ENCODE measurements at regions not wholly inside any gene's neighbourhood (a gene's known extent, or its start where the extent isn't known, plus 50 kb on each side); places are given as distances from the start of the nearest gene placed in this dataset.
"Not testable (repeated sequence)": the region's sequence is repeated elsewhere in the genome, so short reads cannot be mapped to it uniquely, and the experiment has no call there.

DNA sequence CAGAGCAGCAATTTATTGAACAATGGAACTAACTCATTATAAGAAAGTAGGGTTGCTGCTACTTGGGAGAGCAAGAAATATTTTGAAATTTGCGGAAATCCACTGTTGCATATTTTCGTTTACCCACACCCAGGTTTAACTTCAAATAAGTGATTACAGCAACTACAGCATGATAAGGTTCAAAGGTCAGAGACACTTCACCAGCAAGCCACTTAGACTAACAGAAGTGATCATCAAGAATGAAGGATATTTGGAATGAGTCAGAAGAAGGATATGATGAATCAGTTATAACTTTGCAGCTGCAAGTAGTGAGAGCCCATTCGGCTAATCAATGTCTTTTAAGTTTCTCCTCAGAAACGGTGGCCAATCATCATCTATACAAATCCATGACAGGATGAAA lies 199.3 kb downstream of the TMA16 start:
- no peak for DNase-seq

DNA sequence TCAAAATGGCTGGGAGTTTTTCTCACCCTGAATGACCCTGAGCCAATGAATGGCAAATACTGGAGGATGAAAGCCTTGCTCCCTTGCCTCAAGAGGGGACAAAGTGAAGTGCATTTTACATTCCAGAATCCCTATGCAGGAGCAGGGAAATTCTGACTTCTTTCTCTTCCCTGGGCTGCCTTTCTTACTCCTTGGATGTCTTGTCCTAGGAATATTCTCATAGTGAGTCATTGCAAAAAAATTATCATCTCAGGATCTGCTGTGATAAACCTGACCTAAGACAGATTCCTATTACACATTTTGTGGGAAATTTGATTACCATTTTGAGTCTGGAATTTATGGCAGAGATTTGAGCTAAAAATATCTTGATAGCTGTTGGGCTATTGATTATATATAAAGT lies 199.9 kb downstream of the TMA16 start:
- DNase-seq, result no peak

DNA sequence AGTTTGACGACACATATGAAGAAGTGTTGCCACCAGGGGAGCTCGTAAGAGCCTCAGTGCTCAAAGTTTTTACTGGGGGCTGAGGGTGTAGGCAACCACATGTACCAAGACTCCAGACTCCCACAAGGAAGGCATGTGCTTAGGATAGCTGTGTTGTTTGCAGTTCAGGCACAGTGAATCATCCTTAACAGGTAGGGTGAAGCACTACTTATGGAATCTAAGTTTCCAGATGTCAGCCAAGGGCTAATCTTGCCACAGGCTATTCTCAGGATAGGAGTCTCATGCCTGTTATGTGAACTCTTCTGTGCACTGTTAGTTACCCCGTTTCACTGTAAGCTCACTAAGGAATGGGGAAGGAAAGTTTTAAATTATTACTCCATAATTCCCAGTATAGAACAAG lies 202.6 kb downstream of the TMA16 start:
- DNase-seq, result no peak

DNA sequence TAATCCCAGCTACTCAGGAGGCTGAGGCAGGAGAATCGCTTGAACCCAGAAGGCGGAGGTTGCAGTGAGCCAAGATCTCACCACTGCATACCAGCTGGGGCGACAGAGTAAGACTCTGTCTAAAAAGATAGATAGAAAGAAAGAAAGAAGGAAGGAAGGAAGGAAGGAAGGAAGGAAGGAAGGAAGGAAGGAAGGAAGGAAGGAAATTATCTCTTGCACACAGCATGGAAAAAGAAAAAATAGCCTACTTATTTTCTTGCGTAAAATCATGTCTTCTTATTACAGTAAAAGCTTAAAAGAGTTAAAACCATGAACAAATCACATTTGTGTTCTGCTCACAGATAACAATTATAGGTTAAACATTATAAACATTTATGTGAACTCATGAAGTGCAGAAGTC lies 205.9 kb downstream of the TMA16 start:
- not testable (repeated sequence) for DNase-seq

DNA sequence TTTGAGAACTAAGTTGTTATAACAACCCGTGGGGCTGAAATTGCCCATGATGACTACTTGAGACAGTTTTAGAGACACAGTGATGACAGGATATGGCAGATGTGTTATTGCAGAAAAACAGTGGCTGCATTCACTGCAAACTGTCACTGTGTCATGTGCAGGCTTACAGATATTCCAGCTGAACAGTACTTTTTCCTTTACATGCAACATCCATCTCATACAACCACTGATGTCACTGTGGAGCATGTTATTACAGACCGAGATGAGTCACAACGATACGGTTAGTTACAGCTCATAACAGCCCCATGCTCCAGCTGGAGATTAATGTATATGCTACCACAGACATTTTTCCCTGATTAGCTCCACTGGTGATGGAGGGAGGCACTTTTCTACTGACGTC lies 207.4 kb downstream of the TMA16 start:
- DNase-seq, result no peak

DNA sequence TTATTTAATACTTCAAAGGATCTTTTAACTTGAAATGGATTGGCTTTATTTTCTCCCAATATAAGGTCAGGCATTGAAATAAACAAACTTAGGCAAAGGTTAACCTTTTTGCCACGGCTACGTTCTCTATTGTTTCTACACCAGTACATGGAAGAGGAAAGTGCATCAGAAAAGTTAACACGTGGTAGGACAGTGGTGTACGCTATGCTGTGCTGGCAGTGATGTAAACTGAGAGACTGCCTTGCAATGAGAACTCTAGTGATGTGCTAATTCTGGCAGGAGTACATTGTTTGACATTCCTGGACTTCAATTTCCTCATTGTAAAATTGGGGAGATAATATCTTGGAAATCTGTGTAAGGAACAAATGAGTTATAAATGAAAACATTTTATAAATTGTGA lies 208.2 kb downstream of the TMA16 start:
- DNase-seq, result no peak

DNA sequence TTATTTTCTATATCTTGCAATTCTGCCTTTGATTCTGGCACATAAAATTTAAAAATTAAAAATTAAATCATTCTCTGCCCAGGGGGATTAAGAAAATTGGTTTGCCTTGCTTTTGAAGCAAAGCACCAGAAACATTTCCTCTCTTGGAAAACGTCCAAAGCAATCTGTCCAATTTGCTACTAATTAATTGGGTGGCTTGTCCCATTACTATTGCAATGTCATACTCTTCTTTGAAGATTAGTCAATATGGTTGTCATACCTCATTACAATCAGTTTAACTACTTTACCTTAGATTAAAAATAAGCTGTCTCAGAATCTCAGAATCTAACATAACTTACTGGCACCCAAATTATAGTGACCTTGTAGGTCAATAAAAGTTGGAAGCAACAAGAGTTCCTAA lies 208.8 kb downstream of the TMA16 start:
- DNase-seq, result no peak

DNA sequence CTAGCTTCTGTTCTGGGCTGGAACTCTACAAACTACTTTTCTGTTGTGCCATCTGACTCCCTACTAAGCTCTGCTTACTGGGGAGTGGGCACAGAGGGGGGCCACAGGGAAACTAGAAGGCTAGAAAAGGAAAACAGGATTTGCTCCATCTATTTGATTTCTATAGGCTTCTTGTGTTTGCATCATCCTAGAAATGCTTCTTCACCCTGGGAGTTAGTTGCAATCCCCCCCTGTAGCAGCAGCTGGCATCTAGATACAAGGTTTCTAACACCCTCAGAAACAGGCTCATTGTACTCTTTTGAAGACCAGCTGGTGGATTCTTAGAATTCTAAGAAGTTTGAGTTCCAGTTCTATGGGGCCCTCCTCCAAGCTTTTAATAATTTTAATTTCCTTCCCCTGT lies 213.4 kb downstream of the TMA16 start:
- no peak for DNase-seq

DNA sequence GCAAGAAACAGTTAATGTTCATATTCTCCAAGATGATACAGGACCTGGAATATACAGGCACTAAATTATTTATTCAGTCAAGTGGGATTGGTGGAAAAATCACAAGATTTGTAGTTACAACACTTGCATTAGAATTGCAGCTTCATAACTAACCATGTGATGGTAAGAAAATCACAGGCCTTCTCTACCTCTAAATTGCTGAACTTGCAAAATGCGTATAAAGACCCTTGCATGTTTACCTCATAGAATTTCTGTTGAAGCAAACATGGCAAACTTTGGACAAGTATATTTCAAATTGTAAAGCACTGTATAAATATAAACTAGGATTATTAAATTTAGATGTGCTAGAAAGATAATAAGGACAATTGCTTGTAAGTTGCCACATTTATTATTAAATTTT lies 215.1 kb downstream of the TMA16 start:
- DNase-seq, result no peak

DNA sequence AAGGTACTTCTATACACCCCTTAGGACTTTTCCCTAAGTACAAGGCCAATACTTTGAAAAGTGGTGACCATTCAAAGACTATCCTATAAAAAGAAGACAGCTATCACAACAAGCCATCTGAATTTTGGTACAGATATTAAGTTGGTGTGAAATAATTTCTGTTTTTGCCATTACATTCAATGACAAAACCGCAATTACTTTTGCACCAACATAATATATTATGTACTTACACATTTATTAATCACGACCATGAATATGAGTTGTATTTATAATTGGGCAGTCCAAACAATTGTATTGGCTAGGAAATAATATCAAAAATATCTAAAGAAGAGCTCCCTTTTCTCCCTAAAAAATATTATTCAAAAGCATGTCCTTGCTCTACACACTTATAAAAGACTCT lies 215.7 kb downstream of the TMA16 start:
- no peak for DNase-seq

DNA sequence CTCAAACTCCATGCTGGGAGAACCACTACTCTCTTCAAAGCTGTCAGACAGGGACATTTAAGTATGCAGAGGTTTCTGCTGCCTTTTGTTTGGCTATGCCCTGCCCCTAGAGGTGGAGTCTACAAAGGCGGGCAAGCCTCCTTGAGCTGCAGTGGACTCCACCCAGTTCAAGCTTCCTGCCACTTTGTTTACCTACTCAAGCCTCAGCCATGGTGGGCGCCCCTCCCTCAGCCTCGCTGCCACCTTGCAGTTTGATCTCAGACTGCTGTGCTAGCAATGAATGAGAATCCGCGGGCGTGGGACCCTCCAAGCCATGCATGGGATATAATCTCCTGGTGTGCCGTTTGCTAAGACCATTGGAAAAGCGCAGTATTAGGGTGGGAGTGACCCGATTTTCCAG lies 230.0 kb downstream of the TMA16 start:
- DNase-seq, result not testable (repeated sequence)

DNA sequence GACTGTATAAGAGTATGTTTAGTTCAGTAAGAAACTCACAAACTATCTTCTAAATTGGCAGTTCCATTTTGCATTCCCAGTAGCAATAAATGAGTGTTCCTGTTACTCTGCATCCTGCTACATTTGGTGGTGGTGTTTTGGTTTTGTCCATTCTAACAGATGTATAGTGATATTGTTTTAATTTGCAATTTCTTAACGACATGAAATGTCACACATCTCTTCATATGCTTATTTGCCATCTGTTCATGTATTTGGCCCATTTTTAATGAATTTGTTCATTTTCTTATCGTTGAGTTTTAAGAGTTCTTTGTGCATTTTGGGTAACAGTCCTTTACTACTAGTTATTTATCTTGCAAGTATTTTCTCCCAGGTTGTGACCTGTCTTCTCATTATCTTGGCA lies 232.2 kb downstream of the TMA16 start:
- DNase-seq, result no peak

DNA sequence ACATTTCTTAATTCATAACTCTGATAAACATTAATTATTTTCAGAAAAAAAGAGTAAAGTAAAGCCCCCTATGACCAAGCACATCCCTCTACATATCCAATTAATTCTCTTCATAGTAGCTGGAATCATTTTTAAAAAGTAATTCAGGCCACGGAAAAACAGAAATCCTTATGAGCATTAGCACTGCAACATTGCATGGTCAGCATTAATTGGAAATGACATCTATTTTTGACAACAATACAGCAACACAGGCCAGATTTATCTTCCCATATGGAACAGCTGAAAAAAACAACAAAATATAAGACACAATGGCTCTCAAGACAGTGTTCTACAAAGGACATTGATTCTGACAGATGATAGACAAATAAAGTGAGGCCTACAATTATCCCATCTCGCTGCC lies 236.6 kb downstream of the TMA16 start:
- no peak for DNase-seq

DNA sequence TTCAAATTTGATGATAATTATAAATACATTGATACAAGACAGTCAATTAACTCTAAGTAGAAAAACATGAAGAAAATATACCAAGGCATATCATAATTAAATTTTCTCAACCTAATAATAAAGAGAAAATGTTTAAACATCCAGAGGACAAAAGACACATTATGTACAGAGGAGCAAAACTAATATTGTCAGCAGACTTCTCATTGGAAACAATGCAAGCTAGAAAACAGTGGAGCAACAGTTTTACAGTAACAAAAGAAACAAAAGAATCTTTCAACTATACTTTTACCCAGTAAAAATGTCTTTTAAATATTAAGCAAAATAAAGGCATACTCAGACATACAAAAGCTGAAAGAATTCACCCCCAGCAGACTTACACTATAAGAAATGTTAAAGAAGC lies 238.0 kb downstream of the TMA16 start:
- no peak for DNase-seq

DNA sequence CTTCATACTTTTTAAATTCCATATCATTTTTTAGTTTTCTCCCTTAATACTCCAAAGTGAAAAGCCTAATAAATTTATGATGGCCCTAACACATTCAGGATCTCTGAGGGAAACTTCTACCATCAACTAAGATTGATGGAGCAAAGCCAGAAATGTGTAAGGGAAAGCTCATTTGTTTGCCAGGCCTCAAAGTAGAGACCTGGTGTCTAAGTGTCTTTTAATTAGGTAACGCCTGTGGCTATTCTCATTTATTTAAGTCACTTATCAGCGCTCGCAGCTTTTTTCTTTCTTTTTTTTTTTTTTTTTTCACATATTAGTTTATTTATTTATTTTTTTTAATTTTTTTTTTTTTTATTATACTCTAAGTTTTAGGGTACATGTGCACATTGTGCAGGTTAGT lies 242.4 kb downstream of the TMA16 start:
- no peak for DNase-seq

DNA sequence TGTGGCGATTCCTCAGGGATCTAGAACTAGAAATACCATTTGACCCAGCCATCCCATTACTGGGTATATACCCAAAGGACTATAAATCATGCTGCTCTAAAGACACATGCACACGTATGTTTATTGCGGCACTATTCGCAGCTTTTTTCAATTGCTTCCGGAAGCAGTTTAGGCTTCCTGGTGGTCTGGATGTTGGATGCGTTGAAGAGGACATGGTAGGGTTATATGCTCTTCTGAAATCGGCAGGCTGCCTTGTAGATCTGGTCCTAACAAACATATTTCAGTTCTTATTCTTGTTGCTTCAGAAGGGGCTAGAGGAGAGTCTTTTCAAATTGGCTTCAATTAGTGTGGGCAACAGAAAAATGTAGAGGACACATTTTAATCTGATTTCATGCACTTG lies 243.4 kb downstream of the TMA16 start:
- not testable (repeated sequence) for DNase-seq

DNA sequence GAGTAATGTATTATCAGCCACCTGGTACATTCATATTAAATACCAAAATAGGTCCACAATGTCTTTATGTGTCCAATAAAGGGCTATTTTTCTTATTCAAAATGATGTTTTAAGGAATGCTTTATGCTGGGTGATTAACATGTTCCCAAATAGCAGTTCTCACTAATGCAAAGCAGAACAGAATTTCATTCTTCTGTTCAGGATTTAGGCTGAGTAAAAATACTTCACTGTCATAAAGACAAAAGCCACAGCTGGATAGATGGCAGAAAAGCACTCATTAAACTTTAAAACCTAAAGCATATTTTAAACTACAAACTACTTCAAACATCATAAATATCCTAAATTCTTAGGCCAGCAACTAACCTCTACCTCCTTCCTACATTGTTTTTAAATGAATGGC lies 244.0 kb downstream of the TMA16 start:
- DNase-seq, result no peak

DNA sequence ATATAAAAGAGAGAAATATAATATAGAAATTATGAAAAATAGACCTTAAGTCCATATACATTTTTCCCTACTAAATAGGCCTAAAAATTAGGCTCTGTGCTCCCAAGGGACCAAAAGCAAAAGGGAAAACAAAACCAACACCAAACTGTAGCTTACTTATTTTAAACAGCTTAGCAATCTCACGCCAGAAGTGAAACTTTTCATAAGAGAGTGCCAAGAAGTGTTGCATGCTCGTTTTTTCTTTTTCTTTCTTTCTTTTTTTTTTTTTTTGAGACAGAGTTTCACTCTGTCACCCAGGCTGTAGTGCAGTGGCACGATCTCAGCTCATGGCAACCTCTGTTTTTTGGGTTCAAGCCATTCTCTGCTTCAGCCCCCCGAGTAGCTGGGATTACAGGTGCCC lies 250.4 kb downstream of the TMA16 start:
- DNase-seq, result peak; percentile 74

DNA sequence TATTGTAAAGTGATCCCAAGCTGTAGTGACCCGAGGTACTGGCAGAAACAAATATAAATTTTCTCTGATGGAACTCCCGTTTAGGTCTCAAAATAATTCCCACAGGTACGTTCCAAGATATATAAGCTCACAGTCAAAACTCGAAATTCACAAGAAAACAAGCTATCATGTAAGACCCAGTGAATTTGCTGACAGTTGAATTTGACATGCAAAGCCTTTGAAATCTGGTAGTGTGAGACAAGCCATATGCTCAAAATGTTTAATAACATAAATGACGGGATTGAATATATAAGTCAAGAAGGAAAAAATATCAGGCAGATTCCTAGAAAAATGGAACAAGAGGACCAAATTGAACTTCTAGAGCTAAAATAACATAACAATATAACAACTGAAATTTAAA lies 252.8 kb downstream of the TMA16 start:
- no peak for DNase-seq

DNA sequence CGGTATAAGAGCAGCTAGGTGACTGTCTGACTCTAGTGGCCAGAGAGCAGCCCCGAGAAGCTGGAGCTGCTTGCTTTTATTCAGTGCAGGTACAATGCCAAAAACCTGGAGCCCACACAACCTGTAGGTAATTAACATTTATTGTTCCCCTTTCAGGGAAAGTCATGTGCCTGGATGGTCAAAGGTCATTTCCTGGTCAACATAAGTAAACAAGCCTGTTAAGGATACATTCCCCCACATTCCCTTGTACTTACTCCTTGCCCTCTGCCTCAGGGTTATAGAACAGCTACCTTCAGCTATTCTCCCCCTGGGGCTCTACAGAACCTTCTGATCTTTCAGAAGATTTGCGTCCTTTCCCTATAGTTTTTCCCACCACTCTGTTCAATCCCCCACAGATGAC lies 253.4 kb downstream of the TMA16 start:
- no peak for DNase-seq

DNA sequence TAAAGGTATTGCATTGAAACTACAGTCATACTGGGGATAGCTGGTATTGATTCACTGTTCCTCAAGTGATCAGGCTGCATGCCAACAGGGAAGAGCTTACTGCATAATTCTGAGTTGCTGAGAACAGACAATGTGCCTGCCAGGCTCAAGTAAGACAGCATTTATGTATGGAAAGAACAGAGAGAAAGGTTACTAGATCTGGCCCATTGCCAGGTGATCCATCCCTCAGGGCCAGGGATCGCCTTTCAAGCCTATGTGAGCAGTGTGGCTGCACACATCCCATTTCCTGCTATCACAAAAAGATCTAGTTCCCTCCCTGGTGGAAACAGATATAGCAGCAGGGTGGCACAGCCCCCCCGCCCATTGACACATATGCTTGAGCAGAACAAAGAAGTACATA lies 254.0 kb downstream of the TMA16 start:
- DNase-seq, result peak; percentile 28

DNA sequence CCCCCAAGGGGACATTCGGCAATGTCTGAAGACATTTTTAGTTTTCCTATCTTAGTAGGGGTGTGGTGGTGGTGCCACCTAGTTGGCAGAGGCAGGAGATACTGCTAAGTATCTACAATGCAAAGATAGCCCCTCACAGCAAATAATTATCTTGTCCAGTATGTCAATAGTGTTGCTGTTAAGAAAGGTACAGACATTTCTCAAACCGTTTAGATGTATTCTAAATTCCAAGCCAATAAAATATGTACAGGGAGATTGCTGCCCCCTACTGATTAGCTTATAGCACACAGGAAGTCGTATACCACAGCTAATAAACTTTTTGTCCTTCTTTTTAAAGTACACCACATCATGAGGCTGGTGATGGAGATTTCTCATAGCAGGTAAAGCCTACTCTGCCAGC lies 260.5 kb downstream of the TMA16 start:
- DNase-seq, result peak; percentile 30

DNA sequence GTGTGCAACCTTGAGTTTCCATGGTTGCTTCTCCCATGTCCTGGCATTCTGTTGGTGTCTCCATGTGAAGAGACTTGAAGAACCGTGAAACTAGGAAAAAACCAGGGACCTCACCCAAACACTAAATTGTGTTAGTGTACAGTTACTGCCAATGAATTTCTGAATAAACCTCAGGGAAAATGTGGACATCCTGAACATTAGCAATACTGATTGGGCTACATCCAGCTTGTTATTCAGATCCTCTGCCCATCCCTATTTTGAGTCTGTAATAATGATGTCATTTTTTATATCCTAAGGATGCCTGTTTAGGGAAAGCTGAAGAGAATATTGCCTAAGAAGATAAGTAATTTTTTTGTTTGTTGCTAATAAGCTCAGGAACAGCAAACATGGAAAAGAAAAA lies 262.7 kb downstream of the TMA16 start:
- DNase-seq, result no peak

DNA sequence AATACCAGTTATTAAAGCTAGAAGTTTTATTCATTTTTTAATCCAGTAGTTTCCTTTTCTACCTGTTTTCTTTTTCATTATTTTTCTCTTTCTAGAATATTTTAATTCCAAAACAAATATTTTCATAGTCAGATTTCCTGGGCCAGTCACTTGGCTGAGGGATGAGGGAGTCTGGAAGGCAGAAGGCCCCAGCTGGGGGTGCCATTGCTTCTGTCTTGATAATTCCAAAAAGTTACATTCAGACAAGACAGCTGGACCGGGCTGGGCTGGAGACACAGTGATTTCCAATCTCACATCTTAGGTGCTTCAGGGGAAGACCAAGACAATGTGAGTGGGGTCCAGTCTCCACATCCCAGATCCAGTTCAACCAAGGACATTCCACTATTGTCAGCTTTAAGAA lies 263.5 kb downstream of the TMA16 start:
- no peak for DNase-seq

DNA sequence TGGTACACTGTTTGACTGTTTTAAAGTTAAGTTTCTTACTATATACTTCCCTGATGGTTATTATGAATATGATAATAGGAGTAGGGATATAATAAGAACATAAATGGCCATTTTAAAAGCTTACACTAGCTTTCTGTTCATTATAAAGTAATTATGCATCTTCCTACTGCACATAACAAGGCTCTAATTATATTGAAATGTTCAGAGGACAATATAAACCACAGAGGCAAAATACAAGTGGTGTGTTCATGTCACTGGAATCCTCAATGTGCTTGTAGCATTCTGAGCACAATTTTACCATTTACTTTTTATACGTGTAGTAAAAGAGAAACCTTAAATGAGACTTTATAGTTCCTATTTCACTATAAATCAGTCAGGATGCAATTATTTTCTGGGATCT lies 268.3 kb downstream of the TMA16 start:
- no peak for DNase-seq

DNA sequence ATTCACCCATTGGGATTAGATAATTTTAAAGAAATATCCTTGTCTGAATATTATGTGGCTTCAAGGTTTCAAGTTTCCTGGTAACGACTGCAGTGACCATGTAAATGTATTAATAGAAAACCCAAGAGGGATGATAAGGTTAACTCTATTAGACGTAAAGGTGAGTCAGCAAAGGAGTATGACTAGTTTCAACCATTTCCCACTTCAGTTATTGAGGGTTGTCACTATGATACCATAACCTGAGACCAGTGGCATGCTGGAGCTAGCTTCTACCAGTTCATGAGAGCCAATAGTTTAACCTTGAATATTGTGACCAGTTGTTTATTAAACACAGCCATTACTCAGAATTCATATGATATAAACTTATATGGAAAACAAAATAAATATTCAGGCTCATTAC lies 270.1 kb downstream of the TMA16 start:
- no peak for DNase-seq
